ENCODE measurements at regions not wholly inside any gene's neighbourhood (a gene's known extent, or its start where the extent isn't known, plus 50 kb on each side); places are given as distances from the start of the nearest gene placed in this dataset.
"Not testable (repeated sequence)": the region's sequence is repeated elsewhere in the genome, so short reads cannot be mapped to it uniquely, and the experiment has no call there.

DNA sequence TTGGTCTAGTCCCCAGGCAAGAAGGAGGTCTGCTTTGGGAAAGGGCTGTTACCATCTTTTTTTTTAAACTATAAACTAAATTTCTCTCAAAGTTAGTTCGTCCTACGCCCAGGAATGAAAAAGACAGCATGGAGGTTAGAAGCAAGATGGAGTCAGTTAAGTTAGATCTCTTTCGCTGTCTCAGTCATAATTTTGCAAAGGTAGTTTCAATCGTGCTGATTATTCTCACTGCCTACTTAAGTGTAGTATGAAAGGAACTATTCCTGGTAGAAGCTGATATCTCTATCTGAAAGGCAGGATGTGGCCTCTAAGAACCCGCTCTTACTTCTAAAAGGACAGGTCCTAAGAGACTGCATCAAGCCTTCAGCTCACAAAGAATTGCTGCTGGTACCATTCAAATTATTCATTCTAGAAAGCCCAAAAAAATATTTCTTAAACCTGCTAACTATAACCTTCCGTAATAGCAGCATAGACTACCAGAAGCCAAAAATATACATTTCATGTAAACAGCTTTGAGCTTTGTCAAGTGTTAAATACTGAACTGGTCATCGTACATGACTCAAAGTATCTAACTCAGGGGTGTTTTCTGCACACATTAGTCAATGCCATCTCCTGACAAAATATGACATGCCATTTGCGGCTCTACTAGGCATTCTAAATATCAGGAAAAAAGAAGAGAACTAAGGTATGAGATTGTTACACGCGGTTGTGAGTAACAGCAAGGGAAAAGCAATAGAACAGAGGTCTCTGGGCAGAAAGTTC is 96.0 kb upstream of the CCDC80 start:
- DNase-seq (ENCODE audit: low read depth in 2 of 2) = no peak

DNA sequence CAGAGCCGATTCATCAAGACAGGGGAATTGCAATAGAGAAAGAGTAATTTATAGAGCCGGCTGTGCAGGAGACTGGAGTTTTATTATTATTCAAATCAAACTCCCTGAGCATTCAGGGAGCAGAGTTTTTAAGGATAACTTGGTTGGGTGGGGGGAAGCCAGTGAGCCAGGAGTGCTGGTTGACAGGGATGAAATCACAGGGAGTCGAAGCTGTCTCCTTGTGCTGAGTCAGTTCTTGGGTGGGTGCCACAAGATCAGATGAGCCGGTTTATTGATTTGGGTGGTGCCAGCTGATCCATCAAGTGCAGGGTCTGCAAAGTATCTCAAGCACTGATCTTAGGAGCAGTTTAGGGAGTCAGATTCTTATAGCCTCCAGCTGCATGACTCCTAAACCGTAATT is 95.4 kb upstream of the CCDC80 start:
- no peak for DNase-seq (ENCODE audit: low read depth in 2 of 2)

DNA sequence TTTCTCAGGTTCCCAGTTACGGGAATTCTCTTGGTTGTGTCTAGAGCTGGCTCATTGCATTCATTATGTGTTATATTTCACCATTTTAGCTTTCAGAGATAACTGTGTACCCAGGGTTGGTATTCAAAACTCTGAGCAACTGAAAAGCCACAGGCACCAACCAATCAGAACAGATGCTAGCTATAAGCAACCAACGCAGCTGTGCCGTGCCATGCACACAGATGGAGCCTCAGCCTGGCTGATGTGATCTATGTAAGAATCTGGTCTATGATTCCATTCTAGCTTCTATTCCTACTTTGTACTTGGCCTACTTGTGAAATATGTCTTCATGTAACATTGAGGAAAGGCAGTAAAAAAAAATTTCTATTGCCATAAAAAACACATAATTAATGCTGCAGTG is 95.0 kb upstream of the CCDC80 start:
- no peak for DNase-seq (ENCODE audit: low read depth in 2 of 2)

DNA sequence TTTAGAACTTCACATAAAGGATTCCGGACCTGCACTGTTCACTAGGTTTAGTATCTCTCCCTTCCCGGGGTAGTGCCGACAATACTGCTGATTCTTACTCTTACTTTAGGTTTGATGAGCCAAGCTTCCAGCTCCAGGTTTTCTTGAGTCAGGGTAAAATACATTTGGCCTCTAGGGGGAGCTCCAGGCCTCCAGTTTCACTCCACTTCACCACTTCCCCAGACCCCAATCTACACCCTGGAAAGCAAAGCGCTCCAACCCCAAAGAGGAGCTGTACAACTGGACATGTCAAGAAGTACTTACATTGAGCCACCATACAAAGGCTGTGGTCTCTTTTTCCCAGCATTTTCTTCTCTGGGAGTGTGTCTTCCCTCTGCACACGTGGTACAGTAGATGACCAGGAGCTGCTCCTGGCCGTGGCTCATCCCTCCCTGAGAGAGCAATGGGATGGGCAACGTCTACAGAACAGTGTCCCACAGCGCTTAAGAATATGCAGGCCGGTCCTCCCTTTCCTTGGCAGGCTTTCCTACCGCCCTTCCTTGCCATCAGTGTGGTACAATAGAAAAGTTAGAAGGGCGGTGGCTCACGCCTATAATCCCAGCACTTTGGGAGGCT is 93.9 kb upstream of the CCDC80 start:
- peak; percentile 58 for DNase-seq (ENCODE audit: low read depth in 2 of 2)

GRCh38 chr3:112734171-112734570 is 93.2 kb upstream of the CCDC80 start:
- no peak for DNase-seq (ENCODE audit: low read depth in 2 of 2)

GRCh38 chr3:112730210-112730609 is 89.3 kb upstream of the CCDC80 start:
- DNase-seq (ENCODE audit: low read depth in 2 of 2) = no peak

- DNase-seq (ENCODE audit: low read depth in 2 of 2) = no peak
These were observed 80.3 kb upstream of the CCDC80 start for GRCh38 chr3:112721231-112721630.

DNA sequence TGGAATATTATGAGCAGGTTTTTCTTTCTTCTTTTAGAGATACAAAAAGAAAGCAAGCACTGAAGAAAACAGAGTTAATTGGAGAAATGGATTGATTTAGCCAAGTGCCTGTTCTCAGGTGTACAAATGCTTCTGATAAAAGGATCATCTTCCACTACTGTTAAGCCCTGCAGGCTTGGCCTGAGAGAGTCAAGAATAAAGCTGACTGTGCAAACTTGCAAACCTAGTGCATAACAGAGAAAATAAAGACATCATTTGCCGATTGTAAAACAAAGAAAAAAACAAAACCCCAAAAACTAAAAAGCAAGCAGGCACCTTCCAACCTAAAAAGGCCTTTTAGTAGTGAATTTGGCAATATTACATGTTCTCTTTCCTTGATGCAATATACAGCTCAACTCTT is 78.0 kb upstream of the CCDC80 start:
- DNase-seq (ENCODE audit: low read depth in 2 of 2) = no peak

DNA sequence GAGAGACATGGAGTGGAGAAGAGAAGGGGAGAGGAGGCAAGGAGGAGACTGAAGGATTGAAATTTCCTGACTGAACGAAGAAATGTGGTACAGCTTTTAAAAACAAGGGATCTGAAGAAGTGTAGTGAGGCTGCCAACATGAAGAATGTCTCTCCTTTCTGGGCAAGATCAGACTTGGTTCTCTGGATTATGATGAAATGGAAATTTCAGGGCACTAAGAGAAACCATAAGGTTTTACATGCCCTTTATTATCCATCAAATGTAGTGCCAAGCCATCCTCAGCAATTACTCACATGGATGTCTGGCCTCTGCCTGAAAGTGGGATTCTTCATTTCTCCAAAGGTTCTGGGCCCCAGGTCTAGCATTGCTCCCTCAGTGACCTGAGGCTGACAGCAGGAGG is 77.6 kb upstream of the CCDC80 start:
- no peak for DNase-seq (ENCODE audit: low read depth in 2 of 2)

DNA sequence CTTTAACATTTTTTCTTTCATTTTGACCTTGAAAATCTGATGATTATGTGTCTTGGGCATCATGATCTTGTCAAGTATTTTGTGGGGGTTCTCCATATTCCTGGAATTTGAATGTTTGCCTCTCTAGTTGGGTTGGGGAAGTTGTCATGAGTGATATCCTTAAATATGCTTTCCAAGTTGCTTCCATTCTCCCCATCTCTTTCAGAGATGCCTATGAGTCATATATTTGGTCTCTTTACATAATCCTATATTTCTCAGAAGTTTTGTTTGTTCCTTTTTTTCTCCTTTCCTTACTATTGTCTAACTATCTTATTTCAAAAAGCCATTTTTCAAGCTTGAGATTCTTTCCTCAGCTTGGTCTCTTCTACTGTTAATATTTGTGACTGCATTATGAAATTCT is 69.0 kb upstream of the CCDC80 start:
- no peak for DNase-seq (ENCODE audit: low read depth in 2 of 2)

- DNase-seq (ENCODE audit: low read depth in 2 of 2) = no peak
These were observed 58.6 kb upstream of the CCDC80 start for GRCh38 chr3:112699436-112699978.

DNA sequence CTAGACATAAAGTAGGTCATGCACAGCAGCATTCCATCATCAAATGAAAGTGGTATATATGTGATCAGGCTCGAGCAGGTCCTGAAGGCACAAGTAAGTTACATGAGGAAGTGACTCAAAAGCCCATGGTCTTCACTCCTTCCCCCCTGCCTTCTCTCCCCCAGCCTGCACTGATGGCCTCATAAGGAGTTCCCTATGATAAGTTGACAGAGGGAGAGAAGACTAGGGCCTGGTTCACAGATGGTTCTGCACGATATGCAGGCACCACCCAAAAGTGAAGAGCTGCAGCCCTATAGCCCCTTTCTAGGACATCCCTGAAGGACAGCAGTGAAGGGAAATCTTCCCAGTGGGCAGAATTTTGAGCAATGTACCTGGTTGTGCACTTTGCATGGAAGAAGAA is 57.5 kb upstream of the CCDC80 start:
- not testable (repeated sequence) for DNase-seq (ENCODE audit: low read depth in 2 of 2)

DNA sequence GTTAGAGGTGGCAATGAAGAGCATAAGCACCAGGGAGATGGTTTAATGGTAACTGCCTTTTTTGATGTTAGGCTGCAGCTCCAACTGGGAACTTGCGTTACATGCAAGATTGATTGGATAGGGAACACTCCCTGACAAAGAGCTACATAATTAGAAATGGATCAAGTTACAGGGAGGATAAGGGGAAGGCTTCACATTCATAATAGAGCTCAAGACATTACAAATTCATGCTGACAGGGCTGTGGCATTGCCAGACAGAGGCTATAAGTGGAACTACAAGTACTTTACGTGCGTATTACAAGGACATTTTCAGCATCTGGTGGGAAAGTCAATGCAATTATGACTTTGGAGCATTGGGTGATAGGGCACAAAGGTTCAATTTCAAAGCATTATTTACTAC is 55.3 kb upstream of the CCDC80 start:
- not testable (repeated sequence) for DNase-seq (ENCODE audit: low read depth in 2 of 2)

DNA sequence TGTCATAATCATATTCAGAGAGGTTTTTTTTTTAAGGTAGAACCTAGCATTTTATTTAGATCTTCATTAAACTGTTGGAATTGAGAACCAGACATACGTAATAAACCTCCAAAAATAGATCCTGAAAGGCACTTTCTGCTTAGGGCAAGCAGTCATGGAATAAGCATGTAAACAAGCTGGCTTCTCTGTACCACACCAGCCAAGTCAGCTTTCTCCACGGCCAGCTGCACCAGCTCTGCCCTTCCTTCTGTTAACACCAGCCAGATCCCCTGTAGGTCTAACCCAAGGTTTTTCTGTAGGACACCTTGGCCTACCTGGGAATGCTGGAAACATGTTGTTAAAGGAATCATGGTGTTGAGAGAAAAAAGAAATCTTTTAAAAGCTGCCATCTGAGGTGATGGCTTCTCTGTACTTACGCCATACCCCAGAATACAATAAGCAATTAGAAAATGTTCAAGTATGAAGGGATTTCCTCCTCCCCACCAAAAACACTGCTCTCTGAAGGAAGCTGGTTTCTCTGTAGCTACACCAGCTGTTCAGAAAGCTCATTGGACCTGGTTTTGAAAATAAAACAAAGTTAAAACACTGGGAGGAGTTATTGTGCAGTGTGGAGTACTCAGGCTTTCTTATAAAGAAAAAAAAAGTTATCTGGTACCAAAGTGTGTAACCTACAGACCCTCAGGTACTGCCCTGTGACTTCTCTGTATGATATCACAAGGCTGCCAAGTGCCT is 54.6 kb upstream of the CCDC80 start:
- not testable (repeated sequence) for DNase-seq (ENCODE audit: low read depth in 2 of 2)

DNA sequence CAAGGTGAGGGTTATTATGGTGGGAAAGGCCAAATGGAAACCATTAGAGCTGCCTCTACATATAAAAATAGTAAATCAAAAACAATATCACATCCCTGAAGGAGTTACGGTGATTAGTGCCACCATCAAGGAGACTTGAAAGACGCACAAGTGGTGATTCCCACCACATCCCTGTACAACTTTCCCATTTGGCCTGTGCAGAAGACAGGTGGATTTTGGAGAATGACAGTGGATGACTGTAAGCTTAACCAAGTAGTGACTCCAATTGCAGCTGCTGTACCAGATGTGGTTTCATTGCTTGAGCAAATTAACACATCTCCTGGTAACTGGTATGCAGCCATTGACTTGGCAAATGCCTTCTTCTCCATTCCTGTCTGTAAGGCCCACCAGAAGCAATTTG is 54.0 kb upstream of the CCDC80 start:
- DNase-seq (ENCODE audit: low read depth in 2 of 2) = not testable (repeated sequence)

DNA sequence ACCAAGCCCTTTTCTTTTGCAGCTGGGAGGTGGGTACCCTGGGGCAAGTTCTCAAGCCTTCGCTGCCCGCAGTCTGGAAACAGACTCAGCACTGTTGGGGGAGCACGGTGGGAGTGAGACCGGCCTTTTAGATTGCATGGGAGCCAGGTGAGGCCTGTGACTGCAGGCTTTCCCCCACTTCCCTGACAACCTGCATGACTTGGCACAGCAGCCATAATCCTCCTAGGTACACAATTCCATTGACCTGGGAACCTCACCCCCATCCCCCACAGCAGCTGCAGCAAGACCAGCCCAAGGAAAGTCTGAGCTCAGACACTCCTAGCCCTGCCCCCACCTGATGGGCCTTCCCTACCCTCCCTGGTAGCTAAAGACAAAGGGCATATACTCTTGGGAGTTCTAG is 52.2 kb upstream of the CCDC80 start:
- DNase-seq (ENCODE audit: low read depth in 2 of 2) = no peak

All from stimulated activated CD4-positive, alpha-beta T cell treated with anti-CD3 and anti-CD28 coated beads, Interleukin-4, amount 100 ng/mL, for 48 hours (primary cell).